Fibroblast of skin of right biceps (primary cell): ENCODE measurements at regions not wholly inside any gene's neighbourhood (a gene's known extent, or its start where the extent isn't known, plus 50 kb on each side); places are given as distances from the start of the nearest gene placed in this dataset.

ENCODE experiments used
- DNase-seq: peaks from one replicate; pipeline ENCODE4 v3.0.0-alpha.2; 2013

DNA sequence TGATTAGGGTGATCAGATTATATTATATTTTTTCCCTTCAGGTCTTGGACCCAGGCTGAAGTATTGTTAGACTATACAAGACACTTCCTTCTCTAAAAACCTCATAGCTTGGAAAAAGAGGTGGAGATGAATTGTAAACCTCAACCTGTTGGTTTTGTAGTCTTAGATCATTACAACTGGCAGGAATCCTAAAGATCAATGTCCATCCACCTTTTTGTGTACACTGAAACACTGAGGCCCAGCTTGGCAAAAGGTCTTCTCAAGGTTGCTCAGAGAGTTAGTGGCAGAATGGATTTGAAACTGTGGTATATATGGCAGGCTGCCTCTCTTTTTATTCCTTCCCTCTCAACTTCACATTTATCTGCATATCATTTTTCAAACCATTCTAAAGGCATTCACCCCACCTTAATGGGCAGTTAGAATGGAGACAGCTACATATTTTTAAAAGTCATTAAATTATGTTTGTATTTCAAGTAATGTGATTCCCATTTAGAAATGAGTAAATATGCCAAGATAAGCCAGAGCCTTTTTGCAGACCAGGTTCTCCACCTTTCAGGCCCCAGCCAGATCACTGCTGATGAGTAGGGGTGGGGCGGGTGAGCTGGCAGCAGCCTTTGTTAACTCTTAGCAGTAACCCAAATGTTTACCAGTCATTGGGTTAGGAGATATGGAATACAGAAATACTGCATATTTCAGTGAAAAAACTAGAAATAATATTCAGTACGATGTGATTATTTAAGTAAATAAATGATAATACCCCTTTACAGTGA lies 243.2 kb upstream of the F9 start:
- no peak for DNase-seq

DNA sequence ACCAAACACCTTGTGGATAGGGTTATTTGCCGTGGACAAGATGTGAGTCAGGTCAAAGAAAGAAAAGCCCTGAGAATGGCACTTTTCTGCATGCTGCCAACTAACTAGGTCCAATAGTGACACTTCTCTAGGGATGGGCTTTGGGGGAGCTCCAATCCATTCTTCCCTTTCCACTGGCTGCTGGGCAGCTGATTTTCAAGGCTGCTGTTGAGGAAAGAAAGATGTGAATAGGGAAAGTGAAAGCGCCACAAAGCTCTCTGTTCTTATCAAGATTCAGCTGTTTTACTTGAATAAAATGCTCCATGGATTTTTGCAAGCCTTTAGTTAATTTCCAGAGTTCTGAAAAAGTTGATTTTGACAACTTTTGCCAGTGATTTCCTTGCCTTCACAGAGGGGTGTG lies 244.2 kb upstream of the F9 start:
- no peak for DNase-seq

DNA sequence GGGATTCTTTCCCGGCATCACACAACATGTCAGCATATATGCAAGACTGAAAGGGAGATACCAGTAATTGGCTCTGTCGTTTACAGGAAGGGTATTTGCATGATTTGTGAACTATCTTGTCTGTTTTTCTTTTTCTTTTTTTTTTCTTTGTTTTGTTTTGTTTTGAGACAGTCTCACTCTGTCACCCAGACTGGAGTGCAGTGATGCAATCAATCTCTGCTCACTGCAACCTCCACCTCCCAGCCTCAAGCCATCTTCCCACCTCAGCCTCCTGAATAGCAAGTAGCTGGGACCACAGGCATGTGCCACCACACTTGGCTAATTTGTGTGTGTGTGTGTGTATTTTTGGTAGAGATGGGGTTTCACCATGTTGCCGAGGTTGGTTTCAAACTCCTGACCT lies 262.7 kb upstream of the F9 start:
- DNase-seq = no peak

DNA sequence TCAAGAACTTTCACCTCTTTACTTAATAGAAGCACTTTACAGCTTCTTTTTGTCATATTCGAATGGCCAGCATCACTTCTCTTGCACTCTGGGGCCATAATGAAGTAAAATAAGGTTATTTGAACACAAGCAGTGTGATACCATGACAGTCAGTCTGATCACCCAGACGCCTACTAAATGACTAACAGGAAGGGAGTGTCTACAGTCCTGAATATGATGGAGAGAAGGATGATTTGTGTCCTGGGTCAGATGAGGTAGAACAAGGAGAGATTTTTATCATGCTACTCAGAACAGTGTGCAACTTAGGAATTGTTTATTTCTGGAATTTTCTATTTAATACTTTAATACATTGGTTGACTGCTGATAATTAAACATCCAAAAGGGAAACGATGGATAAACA lies 284.2 kb upstream of the F9 start:
- DNase-seq = no peak

DNA sequence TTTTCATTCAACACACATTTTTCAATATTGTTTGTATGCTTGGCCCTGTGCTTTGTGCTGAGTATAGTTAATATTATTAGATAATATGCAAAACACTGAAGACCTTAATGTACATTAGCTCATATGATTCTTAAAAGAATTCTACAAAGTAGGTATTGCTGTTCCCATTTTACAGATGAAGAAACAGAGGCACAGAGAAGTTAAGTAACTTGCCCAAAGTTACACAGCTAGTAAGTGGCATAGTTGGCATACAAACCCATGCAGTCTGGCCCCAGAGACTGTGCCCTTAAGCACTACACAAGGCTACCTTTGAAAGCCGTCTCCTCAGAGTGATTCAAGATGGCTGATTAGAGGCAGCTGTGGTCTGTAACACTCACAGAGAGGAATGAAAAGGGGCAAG lies 293.4 kb upstream of the F9 start:
- DNase-seq = no peak

DNA sequence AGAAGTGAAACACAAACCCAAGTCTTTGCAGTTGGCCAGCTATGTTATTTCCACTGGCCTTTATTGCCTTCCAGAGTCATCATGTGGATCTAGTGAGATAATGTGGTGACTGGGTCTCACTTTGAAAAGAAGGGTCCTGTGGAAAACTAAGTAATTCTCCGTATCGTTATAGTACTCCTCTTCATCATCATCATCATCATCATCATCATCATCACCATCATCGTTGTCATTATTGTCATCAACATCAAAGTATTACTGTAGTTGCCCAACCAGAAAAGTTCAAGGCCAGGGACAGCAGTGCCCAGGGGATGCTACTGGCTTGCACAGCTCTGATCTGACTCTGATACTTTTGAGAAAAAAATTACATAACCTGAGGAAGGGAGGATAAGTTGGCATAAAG lies 295.6 kb upstream of the F9 start:
- DNase-seq = no peak

DNA sequence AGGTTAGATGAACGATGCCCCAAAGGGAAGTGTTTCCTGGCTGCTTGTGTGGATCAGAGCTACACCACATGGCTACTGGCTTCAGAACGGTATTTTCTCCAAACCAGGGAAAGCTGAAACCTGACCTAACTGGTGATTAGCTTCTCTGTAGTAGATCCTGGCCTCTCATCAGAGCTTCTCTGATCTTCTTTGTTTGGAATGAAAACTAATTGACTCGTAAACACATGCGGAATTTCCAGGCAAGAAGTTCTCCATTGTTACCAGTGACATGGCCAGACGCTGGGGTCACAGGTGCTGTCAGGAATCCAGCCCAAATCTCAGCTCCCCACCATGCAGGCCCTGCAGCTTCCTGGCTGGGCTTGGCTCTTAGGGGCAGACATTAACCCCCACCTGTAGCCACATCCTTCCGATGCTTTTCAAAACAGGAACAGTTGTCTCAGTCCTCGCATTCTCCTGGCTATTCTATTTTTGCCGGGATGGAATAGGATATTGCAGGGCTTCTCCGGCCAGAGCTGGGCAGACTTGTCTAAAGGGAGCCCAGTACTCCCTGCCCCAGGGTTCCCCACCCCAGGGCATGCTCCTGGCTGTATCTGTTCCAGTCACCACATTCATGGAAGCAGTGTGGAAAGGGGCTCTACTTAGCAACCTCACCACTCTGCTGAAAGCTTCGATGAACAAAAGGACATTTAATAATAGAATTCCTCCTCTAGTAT lies 305.4 kb upstream of the F9 start:
- DNase-seq = no peak

DNA sequence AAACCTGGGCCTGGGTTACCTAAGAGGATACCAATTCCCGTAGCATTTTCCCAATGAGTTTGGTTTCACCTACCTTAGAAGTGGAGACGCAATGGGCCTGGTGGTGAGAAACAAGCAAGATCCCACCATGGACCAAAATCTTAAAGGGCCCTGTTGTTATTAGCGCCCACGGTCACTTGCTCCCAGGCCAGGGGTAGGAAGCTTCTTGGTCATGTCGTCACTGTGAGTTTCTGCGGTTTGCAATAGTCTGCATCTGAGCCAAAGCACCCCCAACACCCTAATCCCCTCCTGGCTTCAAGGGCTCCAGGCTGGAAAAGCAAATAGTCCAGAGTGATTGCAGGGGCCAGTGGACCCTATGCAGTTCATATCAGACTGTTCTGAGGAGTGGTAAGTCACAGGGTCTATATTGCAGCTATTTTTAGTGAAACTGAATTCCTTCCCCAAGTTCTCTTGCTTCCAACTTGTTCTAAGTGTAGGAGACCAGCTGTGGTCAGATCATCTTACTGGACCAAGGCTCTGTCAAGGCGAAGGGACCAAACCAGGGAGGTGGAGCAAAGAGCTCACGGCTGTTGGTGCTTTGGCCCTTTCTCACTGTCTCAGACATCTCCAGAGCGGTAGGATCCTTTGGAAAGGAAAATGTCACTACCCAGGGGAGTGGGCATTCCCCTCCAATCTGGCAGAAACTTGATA lies 307.9 kb upstream of the F9 start:
- DNase-seq = no peak

DNA sequence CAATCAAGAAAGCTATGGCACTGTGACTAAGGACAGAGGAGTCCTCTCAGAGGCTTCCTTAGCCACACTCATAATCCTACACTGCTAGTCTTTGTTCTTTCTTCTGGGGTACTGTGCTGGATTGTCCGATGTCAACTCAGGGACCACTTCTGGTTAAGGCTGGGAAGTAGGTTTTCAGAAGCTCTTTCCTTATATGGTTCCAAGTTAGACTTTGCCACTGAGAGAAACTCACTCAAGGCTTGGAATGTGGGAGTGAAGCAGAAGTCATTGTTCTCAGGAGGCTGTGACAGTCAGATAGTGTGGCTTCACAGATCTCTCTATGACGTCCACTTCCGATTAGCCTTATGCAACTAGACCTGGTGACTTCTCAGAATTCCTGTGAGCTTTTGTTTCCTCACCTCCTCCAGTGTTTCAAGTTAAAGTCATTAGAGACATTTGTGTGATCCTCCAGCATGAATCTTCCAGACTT lies 317.3 kb upstream of the F9 start:
- no peak for DNase-seq

DNA sequence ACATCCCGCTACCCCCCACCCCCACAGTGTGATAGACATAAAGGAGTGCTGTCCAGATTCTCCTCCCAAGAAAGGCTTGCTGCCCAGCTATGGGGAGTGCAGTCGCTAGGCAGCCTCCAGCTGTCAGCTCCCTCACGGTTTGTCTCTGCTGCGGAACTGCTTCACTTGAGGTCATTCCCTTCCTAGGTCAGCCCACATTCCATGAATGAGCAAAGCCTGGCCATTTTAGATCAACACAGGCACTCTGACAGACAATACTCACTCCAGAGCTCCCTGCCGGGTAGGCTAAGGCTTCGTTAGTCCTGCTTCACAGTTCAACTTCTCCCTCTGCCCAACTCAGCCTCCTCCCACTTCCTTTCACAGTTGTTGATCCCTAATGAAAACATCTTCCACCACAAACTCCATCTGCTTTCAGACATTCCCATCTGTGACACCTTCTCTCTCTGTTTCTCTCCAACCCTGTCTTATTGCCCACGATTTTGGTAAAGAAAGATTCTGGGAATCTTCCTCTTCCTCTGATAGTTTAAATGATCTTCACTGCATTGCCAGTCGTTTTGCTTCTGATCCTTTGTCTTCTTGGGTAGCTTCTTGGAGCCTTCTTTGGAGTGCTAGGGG lies 318.9 kb upstream of the F9 start:
- no peak for DNase-seq

DNA sequence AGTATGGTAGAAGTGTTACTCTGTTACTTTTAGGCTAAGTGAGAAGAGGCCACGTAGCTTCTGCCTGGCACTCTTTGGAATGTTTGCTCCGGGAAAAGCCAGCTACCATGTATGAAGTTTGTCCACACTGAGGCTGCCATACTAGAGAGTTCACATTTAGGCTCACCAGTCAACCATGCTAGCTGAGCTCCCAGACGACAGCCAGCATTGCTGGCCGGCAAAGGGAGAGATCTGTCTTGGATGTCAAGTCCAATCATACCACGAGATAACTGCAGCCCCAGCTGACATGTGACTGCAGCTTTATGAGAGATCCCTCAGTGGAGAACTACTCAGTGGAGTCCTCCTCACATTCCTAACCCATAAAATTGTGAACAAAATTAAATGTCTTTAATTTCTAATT lies 321.2 kb upstream of the F9 start:
- DNase-seq = no peak

DNA sequence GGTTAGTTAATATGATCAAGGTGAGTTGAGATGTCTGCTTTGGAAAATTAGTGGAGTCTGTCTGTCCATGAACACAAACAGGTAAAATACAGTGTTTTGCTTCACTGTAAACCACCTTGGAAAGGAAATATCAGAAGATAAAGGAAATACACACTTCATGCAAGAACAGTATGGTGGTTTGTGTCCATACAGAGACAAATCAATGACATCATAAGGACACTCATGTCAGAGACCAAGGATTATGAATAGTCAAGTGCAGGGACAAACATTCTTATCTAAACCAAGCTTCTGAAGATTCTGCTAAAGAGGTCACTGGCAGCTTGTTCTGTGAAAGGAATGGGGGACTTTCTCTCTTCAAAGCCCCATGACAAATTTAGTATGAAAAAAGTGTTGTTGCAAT lies 322.9 kb upstream of the F9 start:
- no peak for DNase-seq

DNA sequence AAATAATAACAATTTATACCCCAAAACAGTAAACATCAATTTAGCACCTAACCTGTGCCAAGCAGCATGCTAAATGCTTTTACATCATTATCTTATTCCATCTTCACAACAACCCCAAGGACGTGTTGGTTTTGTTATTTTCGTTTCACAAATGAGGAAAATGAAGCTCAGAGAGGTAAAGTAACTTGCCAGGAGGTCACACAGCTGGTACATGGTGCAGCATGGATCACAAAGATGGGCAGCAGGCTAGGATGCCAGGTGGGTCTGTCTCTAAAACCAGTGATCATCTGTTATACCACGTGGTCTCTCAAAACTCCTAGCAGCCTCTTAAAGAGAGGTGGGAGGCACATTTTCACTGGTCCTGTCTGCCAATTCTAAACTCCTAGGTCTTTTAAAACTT lies 323.6 kb upstream of the F9 start:
- DNase-seq = no peak

DNA sequence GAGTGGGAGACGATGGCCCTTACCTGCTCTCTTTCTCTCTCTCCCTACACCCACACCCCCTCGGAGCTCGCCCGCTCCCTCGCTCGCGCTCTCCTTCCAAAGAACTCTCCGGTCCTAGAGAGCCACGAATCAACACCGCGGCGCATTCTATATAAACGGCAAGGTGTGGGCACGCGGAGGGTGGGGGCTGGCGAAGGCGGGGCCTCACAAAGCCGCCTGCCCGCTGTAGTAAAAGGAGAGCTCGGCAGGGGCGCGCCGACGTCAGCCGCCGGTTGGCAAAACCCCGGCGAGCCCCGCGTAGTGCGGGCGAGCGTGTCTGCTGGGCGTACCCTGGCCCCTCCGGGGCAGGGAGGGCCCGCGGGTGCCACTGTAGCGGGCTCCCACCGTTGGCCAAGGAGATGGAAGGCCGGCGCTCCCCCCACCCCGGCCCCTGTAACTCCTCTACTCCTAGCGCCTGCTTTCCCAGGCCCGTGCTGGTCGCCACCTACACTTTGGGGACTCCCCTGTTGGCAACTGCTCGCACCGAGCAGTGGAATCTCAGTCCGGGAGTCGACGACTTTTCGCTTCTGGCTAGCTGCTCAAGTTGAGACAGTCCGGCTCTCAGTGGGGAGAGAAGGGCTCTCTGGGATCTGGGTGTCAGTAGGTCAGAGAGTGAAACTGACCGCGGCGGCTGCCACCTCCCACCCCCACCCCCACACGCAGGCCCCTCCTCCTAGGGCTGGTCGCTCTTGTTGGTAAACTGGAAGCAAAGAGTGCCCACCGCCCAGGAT lies 325.5 kb upstream of the F9 start:
- no peak for DNase-seq

DNA sequence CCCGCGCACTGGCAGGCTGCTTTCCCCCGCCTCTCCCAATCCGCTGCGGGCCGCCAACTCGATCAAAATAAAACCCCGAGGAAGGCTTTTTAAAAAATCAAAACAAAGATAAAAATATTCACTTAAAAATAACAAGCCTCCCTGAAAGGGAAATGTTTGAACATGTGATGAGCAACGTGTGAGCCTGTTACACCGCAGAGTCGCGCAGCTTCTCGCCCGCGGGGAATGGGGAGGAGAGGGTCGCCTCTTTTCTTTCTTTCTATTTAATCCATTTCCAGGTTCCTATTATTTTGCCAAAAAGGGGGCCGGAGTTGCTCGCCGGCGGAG lies 326.0 kb upstream of the F9 start:
- DNase-seq = no peak

DNA sequence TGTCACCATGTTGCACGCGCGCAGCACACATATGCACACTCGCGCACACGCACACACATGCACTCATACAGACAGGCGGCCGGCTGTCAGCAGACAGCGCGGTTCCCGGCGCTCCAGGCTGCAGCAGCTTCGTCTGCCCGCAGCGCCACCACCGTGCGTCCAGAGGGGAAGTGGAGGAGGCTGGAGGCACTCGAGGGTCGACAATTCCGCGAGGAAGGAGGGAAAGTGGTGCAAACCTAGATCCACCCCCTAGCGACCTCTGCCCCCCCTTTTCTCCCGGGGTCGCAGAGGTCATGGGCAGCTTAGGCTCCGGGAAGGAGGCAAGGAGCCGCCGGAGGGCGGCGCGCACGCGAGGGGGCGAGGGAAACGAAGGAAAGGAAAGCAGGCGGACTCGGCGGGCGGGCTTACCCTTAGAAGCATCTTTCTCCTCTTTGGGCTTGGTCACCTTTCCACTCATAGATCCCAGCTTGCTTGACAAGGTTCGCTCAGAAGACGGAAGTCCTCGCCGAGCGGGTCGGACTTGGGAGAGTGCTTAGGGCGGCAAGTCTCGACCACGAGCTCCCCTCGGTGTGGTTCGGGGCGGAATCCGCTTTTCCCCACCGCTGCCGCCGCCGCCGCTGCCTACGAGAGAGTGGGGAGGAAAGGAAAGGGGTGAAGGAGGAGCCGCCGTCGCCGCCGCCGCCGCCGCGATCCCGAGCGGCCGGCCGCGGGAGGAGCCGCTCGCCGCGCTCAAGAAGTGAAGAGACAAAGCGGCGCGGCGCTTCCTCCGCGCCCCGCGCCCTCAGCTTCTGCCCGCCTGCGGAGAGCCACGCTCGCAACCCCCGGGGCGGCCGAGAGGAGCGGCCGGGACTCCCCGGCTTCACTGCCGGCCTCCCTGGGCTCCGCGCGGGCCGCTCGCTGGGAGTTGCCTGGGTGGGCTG lies 326.6 kb upstream of the F9 start:
- DNase-seq = no peak

DNA sequence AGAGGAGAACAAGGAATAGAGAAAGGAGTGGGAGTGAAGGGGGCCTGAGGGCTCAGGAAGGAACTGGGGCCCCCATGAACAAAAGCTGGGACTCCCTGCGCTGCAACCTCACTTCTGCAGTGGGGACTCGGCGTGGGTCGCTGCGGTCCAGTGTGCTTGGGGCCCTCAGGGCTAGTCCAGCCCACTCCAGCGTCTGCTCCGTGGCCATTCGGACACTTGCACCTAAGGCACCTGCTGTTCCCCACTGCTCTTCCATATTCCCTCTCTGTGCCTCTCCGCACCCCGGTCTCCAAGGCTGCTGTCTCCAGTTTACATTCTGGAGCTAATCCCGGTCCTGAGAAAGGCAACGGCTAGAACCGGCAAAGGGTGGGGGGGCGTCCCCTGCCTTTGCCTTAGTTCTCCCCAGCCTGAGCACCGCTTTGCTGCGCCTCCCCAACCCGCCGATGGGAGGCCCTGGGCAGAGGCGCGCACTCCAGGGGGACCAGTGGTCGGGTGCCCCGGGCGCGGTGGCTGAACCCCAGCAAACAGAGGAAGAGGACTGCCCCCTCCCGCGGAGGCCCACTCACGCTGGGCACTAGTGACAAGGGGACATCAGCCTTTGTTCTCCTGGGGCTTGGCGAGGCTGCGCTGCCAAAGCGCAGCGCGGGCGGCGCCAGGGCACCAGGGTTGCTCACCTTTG lies 327.7 kb upstream of the F9 start:
- DNase-seq = no peak

DNA sequence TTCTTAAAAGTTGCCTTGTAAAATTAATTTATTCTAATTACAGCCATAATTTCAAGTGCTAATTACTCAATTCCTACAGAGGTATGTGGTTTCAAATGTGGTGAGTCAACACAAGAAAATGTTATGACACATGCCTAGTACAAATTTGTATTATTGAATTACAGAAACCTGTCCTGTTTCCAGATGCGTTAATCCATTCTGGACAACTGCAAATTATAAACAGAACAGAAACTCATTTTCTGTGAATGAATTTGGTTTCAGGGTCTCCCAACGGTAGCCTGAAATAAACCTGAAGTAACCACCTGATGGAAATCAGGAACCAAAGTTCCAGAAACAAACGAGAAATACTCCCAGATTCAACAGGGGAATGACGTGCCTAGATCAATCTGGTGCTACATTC lies 328.6 kb upstream of the F9 start:
- no peak for DNase-seq

DNA sequence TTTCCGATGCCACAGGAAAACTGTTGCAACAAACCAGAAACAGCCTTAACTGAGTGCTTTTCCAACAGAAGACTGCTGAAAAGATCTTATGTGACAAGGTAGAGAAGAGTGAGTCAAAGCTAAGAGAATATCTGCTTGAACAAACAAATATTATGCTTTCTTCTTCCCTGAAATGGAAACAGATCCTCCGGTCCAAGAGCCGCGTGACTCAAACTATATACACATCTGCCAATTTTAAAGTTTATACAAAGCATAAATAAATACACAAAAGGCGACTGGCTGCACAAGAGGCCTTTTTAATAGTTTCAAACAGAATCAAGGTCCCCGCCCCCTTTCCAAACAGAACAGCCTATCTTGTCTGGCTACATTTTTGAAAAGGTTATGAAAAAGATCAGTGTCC lies 329.7 kb upstream of the F9 start:
- DNase-seq = no peak

DNA sequence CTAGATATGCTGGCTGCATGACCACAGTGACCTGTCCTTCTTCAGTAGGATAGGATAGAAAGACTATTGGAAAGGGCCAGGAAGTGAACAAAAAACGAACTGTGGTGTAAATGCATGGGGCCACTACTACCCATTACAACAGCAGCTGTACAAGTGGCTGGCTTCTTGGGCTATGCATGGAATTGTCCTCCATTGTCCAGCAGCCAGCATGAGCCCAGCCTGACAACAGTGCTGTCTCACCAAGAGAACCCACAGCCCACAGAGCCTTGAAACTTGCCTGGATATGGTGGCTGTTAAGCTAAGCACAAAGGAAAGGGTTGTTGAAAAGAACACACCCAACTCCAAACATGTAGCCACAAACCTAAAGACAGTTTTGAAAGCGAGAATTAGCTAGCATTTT lies 330.2 kb upstream of the F9 start:
- no peak for DNase-seq

DNA sequence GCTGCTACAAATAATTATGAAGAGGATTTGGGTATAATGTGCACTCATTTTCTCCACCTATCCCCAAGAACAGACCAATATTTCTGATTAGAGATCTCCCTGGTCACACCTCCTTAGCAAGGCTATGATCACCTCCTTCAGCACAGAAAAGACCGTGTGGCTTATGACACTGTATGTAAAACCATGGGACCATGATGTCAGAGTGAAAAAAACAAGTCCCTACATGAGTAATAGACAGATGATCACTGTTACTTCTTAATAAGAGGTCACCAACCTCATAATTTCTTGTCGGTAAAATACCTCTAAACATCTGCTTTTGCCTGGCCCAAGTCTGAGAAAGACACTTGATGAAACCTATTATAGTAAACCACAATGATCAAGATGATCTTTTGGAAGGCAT lies 330.6 kb upstream of the F9 start:
- DNase-seq = no peak
